SK-N-SH (cell line): ENCODE measurements at regions not wholly inside any gene's neighbourhood (a gene's known extent, or its start where the extent isn't known, plus 50 kb on each side); places are given as distances from the start of the nearest gene placed in this dataset.

Experiments
- CTCF ChIA-PET: fragments of 300-600, 350-600 bp; formaldehyde crosslinking; extraction: SDS; loops from one replicate; lab custom pipeline; 2021; lab: Yijun Ruan, JAX
- POLR2A ChIA-PET: fragments of 350-600 bp; sonication (Branson Sonifier 250); formaldehyde crosslinking; extraction: SDS; loops from one replicate; lab custom pipeline; 2020; ENCODE audit warnings: antibody characterized with exemption, inconsistent platforms; lab: Yijun Ruan, JAX
- DNase-seq: peaks from one replicate; pipeline ENCODE4 v3.0.0; 2012
- H2AFZ ChIP-seq: fragments of 200-600 bp; sonication (generic); 2 replicates; pipeline ENCODE4 v1.8.1; 2016; ENCODE audit warnings: antibody characterized with exemption, mild to moderate bottlenecking, low read depth
- H3F3A ChIP-seq: fragments of 200-600 bp; sonication (generic); replicated peaks from 2 replicates; pipeline ENCODE3; 2016; ENCODE audit warnings: antibody characterized with exemption, mild to moderate bottlenecking; ENCODE audit not compliant: insufficient read depth
- H3K27ac ChIP-seq, 2 experiments: fragments of 200-500 bp in 1 of 2; fragments of 200-600 bp in 1 of 2; sonication (Bioruptor generic) in 1 of 2; sonication (generic), shearing (Covaris generic) in 1 of 2; 2 replicates each; pipeline versions ENCODE4 v1.5.1 to v1.6.1; 2014 to 2016; ENCODE audit warnings: low read depth in 2 of 2, inconsistent platforms in 1 of 2, low read length in 1 of 2, mild to moderate bottlenecking in 1 of 2, mixed read lengths in 1 of 2
- H3K27me3 ChIP-seq: fragments of 200-600 bp; sonication (generic), shearing (Covaris generic); 2 replicates; pipeline ENCODE4 v1.6.1; 2016; ENCODE audit warnings: mixed run types; ENCODE audit not compliant: insufficient read depth
- H3K36me3 ChIP-seq, 2 experiments: fragments of 200-500 bp in 1 of 2; fragments of 200-600 bp in 1 of 2; sonication (Bioruptor generic) in 1 of 2; sonication (generic) in 1 of 2; replicated peaks in 1 of 2; 2 replicates each; pipeline versions ENCODE3 to v1.5.1; 2014 to 2016; ENCODE audit warnings: low read length in 1 of 2, mild to moderate bottlenecking in 1 of 2; ENCODE audit not compliant: insufficient read depth in 2 of 2, control insufficient read depth in 1 of 2
- H3K4me1 ChIP-seq, 2 experiments: fragments of 200-500 bp in 1 of 2; fragments of 200-600 bp in 1 of 2; sonication (Bioruptor generic) in 1 of 2; sonication (generic), shearing (Covaris generic) in 1 of 2; 2 replicates each; pipeline versions ENCODE4 v1.5.1 to v1.6.1; 2014 to 2016; ENCODE audit warnings: low read depth in 1 of 2, low read length in 1 of 2, mixed run types in 1 of 2; ENCODE audit not compliant: insufficient read depth in 2 of 2, control insufficient read depth in 1 of 2
- H3K4me2 ChIP-seq: fragments of 200-600 bp; sonication (generic), shearing (Covaris generic); 2 replicates; pipeline ENCODE4 v1.6.1; 2017; ENCODE audit warnings: mixed run types
- H3K4me3 ChIP-seq, 2 experiments: fragments of 200-500 bp in 1 of 2; fragments of 200-600 bp in 1 of 2; sonication (Bioruptor generic) in 1 of 2; sonication (generic), shearing (Covaris generic) in 1 of 2; 2 replicates each; pipeline versions ENCODE4 v1.5.1 to v1.8.1; 2014 to 2016; ENCODE audit warnings: low read depth in 2 of 2, inconsistent platforms in 1 of 2, low read length in 1 of 2, mild to moderate bottlenecking in 1 of 2, mixed read lengths in 1 of 2, moderate library complexity in 1 of 2
- H3K79me2 ChIP-seq: fragments of 200-600 bp; sonication (generic); 2 replicates; pipeline ENCODE4 v1.8.1; 2017; ENCODE audit warnings: mild to moderate bottlenecking; ENCODE audit not compliant: insufficient read depth
- H3K9ac ChIP-seq: fragments of 200-600 bp; sonication (generic); 2 replicates; pipeline ENCODE4 v1.6.1; 2017; ENCODE audit warnings: mixed run types
- H3K9me2 ChIP-seq: fragments of 200-600 bp; sonication (generic); 2 replicates; pipeline ENCODE4 v1.6.1; 2017; ENCODE audit warnings: mixed run types
- H3K9me3 ChIP-seq: fragments of 200-600 bp; sonication (generic); 2 replicates; pipeline ENCODE4 v1.6.1; 2017; ENCODE audit warnings: mixed run types, mild to moderate bottlenecking, moderate library complexity
- H4K20me1 ChIP-seq: fragments of 200-600 bp; sonication (generic); 2 replicates; pipeline ENCODE4 v1.6.1; 2017; ENCODE audit warnings: mild to moderate bottlenecking, mixed run types; ENCODE audit not compliant: insufficient read depth
- CHD2 ChIP-seq: fragments of 150-350 bp; IDR thresholded peaks from 2 replicates; pipeline ENCODE4 v1.6.1; 2018; ENCODE audit warnings: low read length; ENCODE audit not compliant: partially characterized antibody
- EP300 ChIP-seq, 2 experiments: IDR thresholded peaks; 2 replicates each; pipeline versions ENCODE4 v1.4.0 to v1.6.1; 2012; ENCODE audit warnings: borderline replicate concordance in 1 of 2, low read depth in 1 of 2, low read length in 1 of 2
- EZH2phosphoT487 ChIP-seq: fragments of 200-600 bp; sonication (generic); IDR thresholded peaks from 2 replicates; pipeline ENCODE4 v1.6.1; 2017; ENCODE audit warnings: low read depth, mixed run types, mild to moderate bottlenecking, antibody characterized with exemption, moderate library complexity, borderline replicate concordance
- FOXM1 ChIP-seq: IDR thresholded peaks from 2 replicates; pipeline ENCODE4 v1.4.0; 2012; ENCODE audit warnings: low read depth, mild to moderate bottlenecking
- GATA2 ChIP-seq: sonication (generic); formaldehyde crosslinking; IDR thresholded peaks from 2 replicates; pipeline ENCODE4 v1.5.0; 2020; ENCODE audit warnings: mild to moderate bottlenecking, missing genetic modification reagents
- JUND ChIP-seq: IDR thresholded peaks from 2 replicates; pipeline ENCODE4 v1.4.0; 2012
- MEF2A ChIP-seq: IDR thresholded peaks from 2 replicates; pipeline ENCODE4 v1.4.0; 2012; ENCODE audit warnings: low read depth, borderline replicate concordance
- MXI1 ChIP-seq: IDR thresholded peaks from 2 replicates; pipeline ENCODE4 v1.6.1; 2012; ENCODE audit warnings: mild to moderate bottlenecking, low read depth, low read length, improper control_type of control experiment
- NRF1 ChIP-seq: IDR thresholded peaks from 2 replicates; pipeline ENCODE4 v1.6.1; 2012; ENCODE audit warnings: low read depth, mild to moderate bottlenecking, low read length
- POLR2AphosphoS5 ChIP-seq: IDR thresholded peaks from 2 replicates; pipeline ENCODE4 v1.6.1; 2012; ENCODE audit warnings: low read depth, low read length
- SIN3A ChIP-seq: IDR thresholded peaks from 2 replicates; pipeline ENCODE4 v1.6.1; 2012; ENCODE audit warnings: low read depth, mild to moderate bottlenecking, low read length, moderate library complexity, borderline replicate concordance
- TAF1 ChIP-seq: IDR thresholded peaks from 2 replicates; pipeline ENCODE4 v1.6.1; 2012; ENCODE audit warnings: low read depth, mild to moderate bottlenecking, low read length, moderate library complexity, borderline replicate concordance
- TEAD4 ChIP-seq: IDR thresholded peaks from 2 replicates; pipeline ENCODE4 v1.4.0; 2012; ENCODE audit warnings: mild to moderate bottlenecking, borderline replicate concordance; ENCODE audit not compliant: insufficient read depth
- YY1 ChIP-seq: IDR thresholded peaks from 2 replicates; pipeline ENCODE4 v1.4.0; 2012; ENCODE audit warnings: low read depth, mild to moderate bottlenecking
- WGBS: methylation state at CpG from one replicate; pipeline ENCODE4 v1.1.6; 2017; ENCODE audit warnings: low lambda C conversion rate; 5-methylcytosine and 5-hydroxymethylcytosine counted together
- TF ChIP-seq, protein P1 (sequence below): fragments of 150-350 bp; IDR thresholded peaks from 2 replicates; pipeline ENCODE4 v1.6.1; 2016; ENCODE audit warnings: mild to moderate bottlenecking, low read depth, low read length
- TF ChIP-seq, protein P2 (sequence below): IDR thresholded peaks from 2 replicates; pipeline ENCODE4 v1.6.1; 2012; ENCODE audit warnings: mild to moderate bottlenecking, low read depth, low read length, moderate library complexity
- TF ChIP-seq, protein P3 (sequence below): IDR thresholded peaks from 2 replicates; pipeline ENCODE4 v1.4.0; 2012; ENCODE audit warnings: low read depth, borderline replicate concordance
- TF ChIP-seq, protein P4 (sequence below): IDR thresholded peaks from 2 replicates; pipeline ENCODE4 v1.4.0; 2012; ENCODE audit warnings: low read depth
- TF ChIP-seq, protein P5 (sequence below): IDR thresholded peaks from 2 replicates; pipeline ENCODE4; 2012

DNA sequence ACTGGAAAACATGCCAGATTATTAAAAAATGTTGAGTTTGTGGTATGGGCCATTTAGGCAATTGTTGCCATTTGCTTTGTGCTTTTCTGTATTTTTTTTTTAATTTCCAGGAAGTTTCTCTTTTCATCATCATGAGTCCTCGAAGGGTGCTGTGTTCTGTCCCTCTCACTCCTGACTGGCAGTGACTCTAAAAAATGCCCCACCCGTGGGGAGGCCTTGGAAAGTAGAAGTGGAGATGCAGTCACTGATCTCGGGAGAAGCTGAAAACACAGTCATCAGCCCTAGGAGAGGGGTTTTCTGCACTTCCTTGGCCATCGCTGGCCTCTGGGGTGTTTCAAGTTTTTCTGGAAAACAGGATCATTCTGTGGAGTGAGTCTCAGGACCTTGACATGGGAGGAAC lies 98.5 kb upstream of the GRK3 start:
- 90% methylated on average over 4 of the region's 4 CpGs for WGBS
- no peak overlapping the region for H3K4me3 ChIP-seq
- H3K79me2 ChIP-seq = no peaks in the 10 kb centered on the region
- no peaks in the 10 kb centered on the region for H3K27me3 ChIP-seq
- no peak for DNase-seq
- H3K27ac ChIP-seq = no peak overlapping the region
- no peak overlapping the region for H3K4me2 ChIP-seq
- no peaks in the 10 kb centered on the region for H3K9me2 ChIP-seq
- no peaks in the 10 kb centered on the region for H4K20me1 ChIP-seq
- no peak overlapping the region for H2AFZ ChIP-seq
- H3K4me1 ChIP-seq = no peaks in the 10 kb centered on the region; a peak in 1 of 4 replicates
- TF ChIP-seq, protein P1, sequence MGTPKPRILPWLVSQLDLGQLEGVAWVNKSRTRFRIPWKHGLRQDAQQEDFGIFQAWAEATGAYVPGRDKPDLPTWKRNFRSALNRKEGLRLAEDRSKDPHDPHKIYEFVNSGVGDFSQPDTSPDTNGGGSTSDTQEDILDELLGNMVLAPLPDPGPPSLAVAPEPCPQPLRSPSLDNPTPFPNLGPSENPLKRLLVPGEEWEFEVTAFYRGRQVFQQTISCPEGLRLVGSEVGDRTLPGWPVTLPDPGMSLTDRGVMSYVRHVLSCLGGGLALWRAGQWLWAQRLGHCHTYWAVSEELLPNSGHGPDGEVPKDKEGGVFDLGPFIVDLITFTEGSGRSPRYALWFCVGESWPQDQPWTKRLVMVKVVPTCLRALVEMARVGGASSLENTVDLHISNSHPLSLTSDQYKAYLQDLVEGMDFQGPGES = no peak
- TF ChIP-seq, protein P2, sequence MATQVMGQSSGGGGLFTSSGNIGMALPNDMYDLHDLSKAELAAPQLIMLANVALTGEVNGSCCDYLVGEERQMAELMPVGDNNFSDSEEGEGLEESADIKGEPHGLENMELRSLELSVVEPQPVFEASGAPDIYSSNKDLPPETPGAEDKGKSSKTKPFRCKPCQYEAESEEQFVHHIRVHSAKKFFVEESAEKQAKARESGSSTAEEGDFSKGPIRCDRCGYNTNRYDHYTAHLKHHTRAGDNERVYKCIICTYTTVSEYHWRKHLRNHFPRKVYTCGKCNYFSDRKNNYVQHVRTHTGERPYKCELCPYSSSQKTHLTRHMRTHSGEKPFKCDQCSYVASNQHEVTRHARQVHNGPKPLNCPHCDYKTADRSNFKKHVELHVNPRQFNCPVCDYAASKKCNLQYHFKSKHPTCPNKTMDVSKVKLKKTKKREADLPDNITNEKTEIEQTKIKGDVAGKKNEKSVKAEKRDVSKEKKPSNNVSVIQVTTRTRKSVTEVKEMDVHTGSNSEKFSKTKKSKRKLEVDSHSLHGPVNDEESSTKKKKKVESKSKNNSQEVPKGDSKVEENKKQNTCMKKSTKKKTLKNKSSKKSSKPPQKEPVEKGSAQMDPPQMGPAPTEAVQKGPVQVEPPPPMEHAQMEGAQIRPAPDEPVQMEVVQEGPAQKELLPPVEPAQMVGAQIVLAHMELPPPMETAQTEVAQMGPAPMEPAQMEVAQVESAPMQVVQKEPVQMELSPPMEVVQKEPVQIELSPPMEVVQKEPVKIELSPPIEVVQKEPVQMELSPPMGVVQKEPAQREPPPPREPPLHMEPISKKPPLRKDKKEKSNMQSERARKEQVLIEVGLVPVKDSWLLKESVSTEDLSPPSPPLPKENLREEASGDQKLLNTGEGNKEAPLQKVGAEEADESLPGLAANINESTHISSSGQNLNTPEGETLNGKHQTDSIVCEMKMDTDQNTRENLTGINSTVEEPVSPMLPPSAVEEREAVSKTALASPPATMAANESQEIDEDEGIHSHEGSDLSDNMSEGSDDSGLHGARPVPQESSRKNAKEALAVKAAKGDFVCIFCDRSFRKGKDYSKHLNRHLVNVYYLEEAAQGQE = no peak
- TF ChIP-seq EZH2phosphoT487 (no peak), JUND (no peak), GATA2 (CRISPR knock-in tag) (no peak), NRF1 (no peak), SIN3A (no peak), YY1 (no peak), EP300 (IDR thresholded peaks at IDR 0.05; ENCODE audit: borderline replicate concordance in 1 of 2, low read depth in 1 of 2, low read length in 1 of 2) (no peak), POLR2AphosphoS5 (no peak), TAF1 (no peak), TEAD4 (no peak), CHD2 (no peak), MEF2A (no peak), MXI1 (no peak), FOXM1 (no peak)
- TF ChIP-seq, protein P3, sequence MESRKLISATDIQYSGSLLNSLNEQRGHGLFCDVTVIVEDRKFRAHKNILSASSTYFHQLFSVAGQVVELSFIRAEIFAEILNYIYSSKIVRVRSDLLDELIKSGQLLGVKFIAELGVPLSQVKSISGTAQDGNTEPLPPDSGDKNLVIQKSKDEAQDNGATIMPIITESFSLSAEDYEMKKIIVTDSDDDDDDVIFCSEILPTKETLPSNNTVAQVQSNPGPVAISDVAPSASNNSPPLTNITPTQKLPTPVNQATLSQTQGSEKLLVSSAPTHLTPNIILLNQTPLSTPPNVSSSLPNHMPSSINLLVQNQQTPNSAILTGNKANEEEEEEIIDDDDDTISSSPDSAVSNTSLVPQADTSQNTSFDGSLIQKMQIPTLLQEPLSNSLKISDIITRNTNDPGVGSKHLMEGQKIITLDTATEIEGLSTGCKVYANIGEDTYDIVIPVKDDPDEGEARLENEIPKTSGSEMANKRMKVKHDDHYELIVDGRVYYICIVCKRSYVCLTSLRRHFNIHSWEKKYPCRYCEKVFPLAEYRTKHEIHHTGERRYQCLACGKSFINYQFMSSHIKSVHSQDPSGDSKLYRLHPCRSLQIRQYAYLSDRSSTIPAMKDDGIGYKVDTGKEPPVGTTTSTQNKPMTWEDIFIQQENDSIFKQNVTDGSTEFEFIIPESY = no peak
- TF ChIP-seq, protein P4, sequence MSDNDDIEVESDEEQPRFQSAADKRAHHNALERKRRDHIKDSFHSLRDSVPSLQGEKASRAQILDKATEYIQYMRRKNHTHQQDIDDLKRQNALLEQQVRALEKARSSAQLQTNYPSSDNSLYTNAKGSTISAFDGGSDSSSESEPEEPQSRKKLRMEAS = no peak
- TF ChIP-seq, protein P5, sequence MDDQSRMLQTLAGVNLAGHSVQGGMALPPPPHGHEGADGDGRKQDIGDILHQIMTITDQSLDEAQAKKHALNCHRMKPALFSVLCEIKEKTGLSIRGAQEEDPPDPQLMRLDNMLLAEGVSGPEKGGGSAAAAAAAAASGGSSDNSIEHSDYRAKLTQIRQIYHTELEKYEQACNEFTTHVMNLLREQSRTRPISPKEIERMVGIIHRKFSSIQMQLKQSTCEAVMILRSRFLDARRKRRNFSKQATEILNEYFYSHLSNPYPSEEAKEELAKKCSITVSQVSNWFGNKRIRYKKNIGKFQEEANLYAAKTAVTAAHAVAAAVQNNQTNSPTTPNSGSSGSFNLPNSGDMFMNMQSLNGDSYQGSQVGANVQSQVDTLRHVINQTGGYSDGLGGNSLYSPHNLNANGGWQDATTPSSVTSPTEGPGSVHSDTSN = no peak
- POLR2A ChIA-PET = no interaction called here
- H3K9me3 ChIP-seq = no peaks in the 10 kb centered on the region
- peaks cover 0 to 3% of the 10 kb centered on the region in 2 experiments for H3K36me3 ChIP-seq
- no peaks in the 10 kb centered on the region for H3F3A ChIP-seq
- H3K9ac ChIP-seq = no peak overlapping the region
- CTCF ChIA-PET = no interaction called here
